Superior temporal gyrus (tissue), 1 donor: ENCODE measurements at regions not wholly inside any gene's neighbourhood (a gene's known extent, or its start where the extent isn't known, plus 50 kb on each side); places are given as distances from the start of the nearest gene placed in this dataset.

ENCODE experiments used
- DNase-seq: peaks from one replicate; pipeline ENCODE4 v3.0.0-alpha.2; 2016; ENCODE audit errors: extremely low spot score

- peak; percentile 57 for DNase-seq
Measured at GRCh38 chr17:77321649-77322513, 181.1 kb downstream of the SEC14L1 start.

- DNase-seq: no peak
Measured at GRCh38 chr17:77322514-77323412, 182.0 kb downstream of the SEC14L1 start.

- no peak for DNase-seq
Measured at GRCh38 chr17:77323413-77324171, 182.8 kb downstream of the SEC14L1 start.

GRCh38 chr17:77324227-77324626 lies 183.5 kb downstream of the SEC14L1 start:
- DNase-seq: no peak

- DNase-seq: no peak
Measured at GRCh38 chr17:77325577-77326075, 184.9 kb downstream of the SEC14L1 start.

- DNase-seq: no peak
Measured at GRCh38 chr17:77326076-77326591, 185.4 kb downstream of the SEC14L1 start.

- DNase-seq: no peak
Measured at GRCh38 chr17:77326636-77327035, 185.9 kb downstream of the SEC14L1 start.

- DNase-seq: no peak
Measured at GRCh38 chr17:77327181-77327565, 186.4 kb downstream of the SEC14L1 start.

GRCh38 chr17:77327566-77328464 lies 187.0 kb downstream of the SEC14L1 start:
- DNase-seq: peak; percentile 36

GRCh38 chr17:77328823-77329740 lies 188.3 kb downstream of the SEC14L1 start:
- DNase-seq: no peak

- no peak for DNase-seq
Measured at GRCh38 chr17:77329741-77330531, 189.2 kb downstream of the SEC14L1 start.

GRCh38 chr17:77330602-77331081 lies 189.9 kb downstream of the SEC14L1 start:
- DNase-seq: no peak

GRCh38 chr17:77331301-77331864 lies 190.6 kb downstream of the SEC14L1 start:
- DNase-seq: peak; percentile 95

- peak; percentile 28 for DNase-seq
Measured at GRCh38 chr17:77332034-77332971, 191.5 kb downstream of the SEC14L1 start.

- peak; percentile 68 for DNase-seq
Measured at GRCh38 chr17:77332981-77333685, 192.4 kb downstream of the SEC14L1 start.

- no peak for DNase-seq
Measured at GRCh38 chr17:77337150-77337549, 196.4 kb downstream of the SEC14L1 start.
